ENCODE measurements at regions not wholly inside any gene's neighbourhood (a gene's known extent, or its start where the extent isn't known, plus 50 kb on each side); places are given as distances from the start of the nearest gene placed in this dataset.
A peak's percentile ranks its signal among the peaks of the same experiment; 100 is the strongest.
"Not testable (repeated sequence)": the region's sequence is repeated elsewhere in the genome, so short reads cannot be mapped to it uniquely, and the experiment has no call there.

GRCh38 chr1:182164273-182164672, 102.8 kb upstream of the ZNF648 start:
- Mint-ChIP-seq H3K36me3 (ENCODE audit: low read depth) (peaks cover 2% of the 10 kb centered on the region), H3K27me3 (peaks cover 15% of the 10 kb centered on the region), H3K27ac (no peak overlapping the region), H3K4me3 (no peak overlapping the region), H3K4me1 (no peaks in the 10 kb centered on the region)
- DNase-seq: no peak
- no peak for ATAC-seq
- H3K9me3 ChIP-seq (ENCODE audit: control insufficient read depth, low read length, poor library complexity, severe bottlenecking): no peaks in the 10 kb centered on the region

DNA sequence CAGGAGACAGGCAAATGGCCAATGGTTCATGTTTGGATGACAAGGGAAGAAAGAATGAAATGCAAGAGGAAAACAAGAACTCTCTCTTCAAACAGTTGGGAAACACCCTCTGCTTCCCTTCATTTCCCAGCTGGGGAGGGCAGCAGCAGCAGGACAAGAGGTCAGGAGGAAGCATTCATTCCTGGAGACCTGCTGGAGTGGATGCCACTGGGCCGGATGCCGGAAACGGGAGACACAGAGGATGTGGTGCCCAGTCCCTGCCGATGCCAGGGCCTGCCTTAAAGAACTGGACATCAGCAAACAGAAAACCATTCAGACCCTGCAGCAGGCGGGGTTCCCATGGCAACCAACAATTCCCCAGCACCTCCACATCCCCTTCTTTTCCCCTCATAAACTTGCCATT, 102.3 kb upstream of the ZNF648 start:
- ATAC-seq: no peak
- Mint-ChIP-seq H3K27me3 (peaks cover 15% of the 10 kb centered on the region), H3K27ac (no peak overlapping the region)

DNA sequence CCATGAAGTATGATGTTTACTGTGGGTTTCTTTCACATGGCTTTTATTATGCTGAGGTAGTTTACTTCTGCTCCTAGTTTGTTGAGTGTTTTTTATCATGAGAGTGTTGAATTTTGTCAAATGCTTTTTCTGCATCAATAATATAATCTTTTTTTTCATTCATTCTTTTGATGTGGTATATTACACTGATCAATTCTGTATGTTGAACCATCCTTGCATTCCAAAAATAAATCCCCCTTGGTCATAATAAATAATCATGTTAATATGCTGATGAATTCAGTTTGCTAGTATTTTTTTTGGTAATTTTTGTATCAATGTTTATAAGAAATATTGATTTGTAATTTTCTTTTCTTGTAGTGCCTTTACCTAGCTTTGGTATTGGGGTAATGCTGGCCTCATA, 97.9 kb upstream of the ZNF648 start:
- Mint-ChIP-seq H3K27me3 (peaks cover 4% of the 10 kb centered on the region), H3K4me1 (no peaks in the 10 kb centered on the region), H3K4me3 (no peak overlapping the region), H3K27ac (no peak overlapping the region), H3K36me3 (ENCODE audit: low read depth) (peaks cover 2% of the 10 kb centered on the region)
- ATAC-seq: no peak
- no peaks in the 10 kb centered on the region for H3K9me3 ChIP-seq (ENCODE audit: control insufficient read depth, low read length, poor library complexity, severe bottlenecking)
- DNase-seq: no peak

More for the DNA sequence above, 102.3 kb upstream of the ZNF648 start:
- Mint-ChIP-seq H3K4me1 (no peaks in the 10 kb centered on the region), H3K36me3 (ENCODE audit: low read depth) (peaks cover 2% of the 10 kb centered on the region), H3K4me3 (no peak overlapping the region)
- H3K9me3 ChIP-seq (ENCODE audit: control insufficient read depth, low read length, poor library complexity, severe bottlenecking): no peaks in the 10 kb centered on the region
- DNase-seq: no peak

- ATAC-seq (no peak), DNase-seq (no peak)
- Mint-ChIP-seq H3K27ac (no peak overlapping the region), H3K4me3 (no peak overlapping the region), H3K36me3 (ENCODE audit: low read depth) (no peaks in the 10 kb centered on the region), H3K4me1 (no peaks in the 10 kb centered on the region), H3K27me3 (no peaks in the 10 kb centered on the region)
- no peaks in the 10 kb centered on the region for H3K9me3 ChIP-seq (ENCODE audit: control insufficient read depth, low read length, poor library complexity, severe bottlenecking)
Measured at GRCh38 chr1:182157187-182157586, 95.7 kb upstream of the ZNF648 start.

- not testable (repeated sequence) for ATAC-seq; H3K9me3 ChIP-seq (ENCODE audit: control insufficient read depth, low read length, poor library complexity, severe bottlenecking); H3K4me1 Mint-ChIP-seq; H3K27me3 Mint-ChIP-seq; H3K4me3 Mint-ChIP-seq; H3K27ac Mint-ChIP-seq; DNase-seq; H3K36me3 Mint-ChIP-seq (ENCODE audit: low read depth)
Measured at GRCh38 chr1:182154425-182154824, 92.9 kb upstream of the ZNF648 start.

DNA sequence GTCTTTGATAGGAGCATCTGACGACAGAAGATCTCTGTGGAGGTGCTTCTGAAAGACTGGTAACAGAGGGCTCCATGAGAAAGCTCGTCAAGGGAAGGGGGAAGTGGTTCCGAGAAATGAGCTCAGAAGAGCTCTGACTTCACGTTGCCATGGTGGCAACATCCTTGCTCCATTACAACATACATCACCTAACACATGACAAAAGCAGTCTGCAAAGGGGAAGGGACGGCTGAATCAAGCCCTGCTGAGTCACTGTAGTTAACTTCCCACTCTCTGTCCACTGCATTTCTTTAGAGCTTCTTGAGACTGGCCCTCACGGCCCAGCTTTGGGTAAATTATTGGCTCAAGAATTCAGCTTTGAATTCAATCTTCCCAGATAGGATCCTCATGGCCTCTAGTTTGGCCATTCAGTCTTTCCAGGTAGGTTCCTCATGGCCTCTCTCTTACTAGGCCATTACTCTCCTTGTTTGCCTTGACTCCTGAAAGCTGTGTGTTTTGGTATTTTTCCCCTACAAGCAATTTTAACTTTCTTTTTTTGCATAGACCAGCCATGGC, 88.0 kb upstream of the ZNF648 start:
- Mint-ChIP-seq H3K27ac (no peak overlapping the region), H3K4me3 (no peak overlapping the region), H3K4me1 (peaks cover 9% of the 10 kb centered on the region), H3K27me3 (peaks cover 5% of the 10 kb centered on the region), H3K36me3 (ENCODE audit: low read depth) (no peaks in the 10 kb centered on the region)
- DNase-seq (no peak), ATAC-seq (peak; percentile 78)
- H3K9me3 ChIP-seq (ENCODE audit: control insufficient read depth, low read length, poor library complexity, severe bottlenecking): no peaks in the 10 kb centered on the region

DNA sequence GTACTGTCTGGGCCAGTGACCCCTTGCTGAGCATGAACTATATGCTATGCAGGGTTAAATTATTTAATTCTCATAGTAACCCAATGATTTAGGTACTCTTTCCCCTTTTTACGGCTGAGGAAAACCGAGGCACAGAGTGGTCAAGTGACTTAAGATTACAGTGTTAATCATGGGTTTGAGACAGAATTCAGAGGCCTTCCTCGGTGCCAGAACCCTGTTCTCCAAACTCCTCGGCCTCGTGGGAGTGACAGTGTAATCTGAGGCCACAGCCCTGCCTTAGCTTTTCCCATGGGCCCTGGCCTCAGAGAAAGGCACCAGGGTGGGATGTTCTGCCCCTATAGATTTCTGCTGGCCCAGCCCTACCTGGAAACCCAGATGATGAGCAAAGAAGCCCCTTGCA, 86.4 kb upstream of the ZNF648 start:
- H3K9me3 ChIP-seq (ENCODE audit: control insufficient read depth, low read length, poor library complexity, severe bottlenecking): no peaks in the 10 kb centered on the region
- Mint-ChIP-seq H3K27ac (no peak overlapping the region), H3K36me3 (ENCODE audit: low read depth) (no peaks in the 10 kb centered on the region), H3K4me3 (no peak overlapping the region), H3K27me3 (peaks cover 8% of the 10 kb centered on the region), H3K4me1 (peaks cover 16% of the 10 kb centered on the region)
- ATAC-seq: no peak
- DNase-seq: no peak

DNA sequence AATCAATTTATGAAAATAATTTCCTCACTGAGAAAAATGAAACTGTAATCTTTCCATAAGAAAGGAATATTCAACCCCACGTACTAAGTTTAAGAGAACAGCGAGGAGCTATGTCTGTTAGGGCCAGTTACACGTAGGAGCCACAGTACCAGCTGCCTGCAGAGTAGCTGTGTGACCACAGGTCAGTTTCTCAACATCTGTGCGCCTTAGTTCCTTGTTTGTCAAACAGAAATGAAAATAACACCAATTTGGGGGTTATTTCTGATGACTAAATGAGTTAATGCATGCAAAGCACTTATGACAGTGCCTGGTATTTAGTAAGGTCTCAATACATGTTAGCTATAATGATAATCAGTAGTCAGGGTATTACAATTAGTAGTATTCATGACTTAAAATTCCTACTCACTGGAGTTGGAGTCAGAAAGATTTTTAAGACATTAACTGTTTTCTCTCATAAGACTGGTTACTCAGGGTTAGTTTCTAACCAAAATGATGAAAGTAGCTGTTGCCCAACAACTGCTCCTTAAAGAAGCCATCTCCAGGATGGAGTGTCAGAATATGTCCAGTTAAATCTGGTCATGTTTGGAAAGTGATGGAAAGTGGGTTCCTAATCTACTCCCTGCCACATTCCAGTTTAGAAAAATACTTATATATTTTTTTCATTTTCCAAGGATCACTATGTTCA, 85.8 kb upstream of the ZNF648 start:
- ATAC-seq (peak; percentile 22), DNase-seq (no peak)
- no peaks in the 10 kb centered on the region for H3K36me3 Mint-ChIP-seq (ENCODE audit: low read depth)
- H3K4me3 Mint-ChIP-seq: no peak overlapping the region
- H3K9me3 ChIP-seq (ENCODE audit: control insufficient read depth, low read length, poor library complexity, severe bottlenecking): no peaks in the 10 kb centered on the region
- H3K4me1 Mint-ChIP-seq: peaks cover 21% of the 10 kb centered on the region
- H3K27ac Mint-ChIP-seq: no peak overlapping the region
- H3K27me3 Mint-ChIP-seq: peaks cover 14% of the 10 kb centered on the region

DNA sequence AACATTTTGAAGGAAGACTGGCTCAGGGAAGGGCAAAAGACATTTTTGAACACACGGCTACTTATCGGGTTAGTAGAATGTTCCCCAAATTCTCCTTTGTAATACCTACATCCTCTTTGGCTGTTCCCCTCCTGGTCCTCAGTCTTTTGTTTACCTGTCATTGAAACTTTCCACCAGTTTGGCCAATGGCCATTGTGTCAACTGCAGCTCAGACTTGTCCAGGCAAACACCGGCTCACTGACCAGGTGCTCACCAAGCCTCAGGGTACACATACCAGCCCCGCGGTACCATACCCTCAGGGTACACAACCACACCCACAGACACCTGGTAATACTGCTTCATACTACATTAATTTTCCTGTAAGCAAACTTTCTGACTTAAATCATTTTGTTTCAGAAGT, 84.8 kb upstream of the ZNF648 start:
- H3K4me3 Mint-ChIP-seq: no peak overlapping the region

GRCh38 chr1:182145441-182145840, 83.9 kb upstream of the ZNF648 start:
- H3K27me3 Mint-ChIP-seq: peaks cover 19% of the 10 kb centered on the region
- H3K9me3 ChIP-seq (ENCODE audit: control insufficient read depth, low read length, poor library complexity, severe bottlenecking): no peaks in the 10 kb centered on the region
- no peak overlapping the region for H3K4me3 Mint-ChIP-seq
- peaks cover 25% of the 10 kb centered on the region for H3K4me1 Mint-ChIP-seq
- H3K27ac Mint-ChIP-seq: no peak overlapping the region
- no peak for ATAC-seq
- no peak for DNase-seq
- H3K36me3 Mint-ChIP-seq (ENCODE audit: low read depth): no peaks in the 10 kb centered on the region

More for the DNA sequence above, 84.8 kb upstream of the ZNF648 start:
- Mint-ChIP-seq H3K27ac (no peak overlapping the region), H3K27me3 (peaks cover 14% of the 10 kb centered on the region), H3K4me1 (peaks cover 22% of the 10 kb centered on the region), H3K36me3 (ENCODE audit: low read depth) (no peaks in the 10 kb centered on the region)
- DNase-seq: no peak
- H3K9me3 ChIP-seq (ENCODE audit: control insufficient read depth, low read length, poor library complexity, severe bottlenecking): no peaks in the 10 kb centered on the region
- ATAC-seq: no peak

DNA sequence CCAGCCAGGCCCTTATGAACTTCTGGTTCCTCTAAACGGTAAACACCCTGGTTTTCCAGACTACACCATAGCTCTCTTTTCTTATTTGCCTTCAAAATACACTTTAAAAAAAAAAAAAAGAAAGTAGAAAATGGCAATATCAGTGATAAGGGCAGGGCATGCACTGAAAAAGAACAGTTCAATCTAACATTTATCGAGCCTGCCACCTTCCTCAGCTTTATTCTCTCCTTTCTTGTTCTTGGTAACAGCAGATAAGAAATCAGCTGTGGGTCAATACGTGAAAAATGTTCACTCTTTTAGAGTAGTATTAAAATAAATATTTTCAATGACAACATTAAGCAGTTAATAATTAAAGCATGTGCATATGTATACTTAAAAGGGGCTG, 83.1 kb upstream of the ZNF648 start:
- H3K4me1 Mint-ChIP-seq: peaks cover 25% of the 10 kb centered on the region
- no peak overlapping the region for H3K4me3 Mint-ChIP-seq
- H3K9me3 ChIP-seq (ENCODE audit: control insufficient read depth, low read length, poor library complexity, severe bottlenecking): no peaks in the 10 kb centered on the region
- H3K27me3 Mint-ChIP-seq: peaks cover 25% of the 10 kb centered on the region
- no peaks in the 10 kb centered on the region for H3K36me3 Mint-ChIP-seq (ENCODE audit: low read depth)
- DNase-seq: no peak
- H3K27ac Mint-ChIP-seq: no peak overlapping the region
- ATAC-seq: no peak

GRCh38 chr1:182143825-182144645, 82.5 kb upstream of the ZNF648 start:
- H3K27me3 Mint-ChIP-seq: peaks cover 25% of the 10 kb centered on the region
- peaks cover 23% of the 10 kb centered on the region for H3K4me1 Mint-ChIP-seq
- H3K36me3 Mint-ChIP-seq (ENCODE audit: low read depth): no peaks in the 10 kb centered on the region
- DNase-seq (no peak), ATAC-seq (no peak)
- no peak overlapping the region for H3K4me3 Mint-ChIP-seq
- no peak overlapping the region for H3K27ac Mint-ChIP-seq
- no peaks in the 10 kb centered on the region for H3K9me3 ChIP-seq (ENCODE audit: control insufficient read depth, low read length, poor library complexity, severe bottlenecking)

DNA sequence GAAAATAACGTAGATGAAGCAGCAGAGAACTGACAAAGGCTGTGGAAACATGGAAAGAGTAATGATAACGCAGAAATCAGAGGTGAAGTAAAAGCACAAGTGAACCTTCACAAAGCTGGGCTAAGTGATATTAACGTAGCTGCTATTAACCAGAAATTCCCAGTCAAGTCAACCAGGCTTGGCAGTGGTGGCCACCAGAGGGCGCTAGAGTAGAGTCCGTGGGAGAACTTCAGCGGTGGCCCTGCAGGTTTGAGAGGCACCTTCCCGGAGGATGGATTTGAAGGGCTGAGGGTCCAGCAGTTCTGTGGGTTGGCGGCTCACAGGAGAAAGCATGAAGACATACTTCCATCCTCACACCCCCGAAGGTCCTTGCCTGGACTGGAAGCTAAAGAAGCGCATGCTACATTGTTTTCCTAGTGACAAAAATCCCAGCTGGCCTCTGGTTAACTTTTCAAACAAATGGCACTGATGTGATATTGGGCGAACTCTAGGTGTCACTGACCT, 81.7 kb upstream of the ZNF648 start:
- no peaks in the 10 kb centered on the region for H3K36me3 Mint-ChIP-seq (ENCODE audit: low read depth)
- no peak overlapping the region for H3K4me3 Mint-ChIP-seq
- peak overlapping the region; percentile 84 for H3K27ac Mint-ChIP-seq
- ATAC-seq (peak; percentile 82), DNase-seq (peak; percentile 71 to 91 (median 77))
- peaks cover 25% of the 10 kb centered on the region for H3K27me3 Mint-ChIP-seq
- H3K4me1 Mint-ChIP-seq: peaks cover 21% of the 10 kb centered on the region
- no peaks in the 10 kb centered on the region for H3K9me3 ChIP-seq (ENCODE audit: control insufficient read depth, low read length, poor library complexity, severe bottlenecking)

Data from T-helper 17 cell (primary cell).